Spleen (tissue), 11 donors: ENCODE measurements at regions not wholly inside any gene's neighbourhood (a gene's known extent, or its start where the extent isn't known, plus 50 kb on each side); places are given as distances from the start of the nearest gene placed in this dataset.

ENCODE experiments used
- DNase-seq: peaks from one replicate; pipeline ENCODE4 v3.0.0-alpha.2; 2020
- H3K27ac ChIP-seq, 8 donors: fragments of 200-600 bp; sonication (generic) in 7 of 8; 1 replicate in 4 of 8; 2 replicates in 4 of 8; pipeline versions ENCODE4 v1.5.0 to v1.8.0; 2016 to 2021; ENCODE audit warnings: inconsistent platforms in 4 of 8, mild to moderate bottlenecking in 4 of 8, moderate library complexity in 1 of 8
- H3K27me3 ChIP-seq, 7 donors: fragments of 200-600 bp; sonication (generic) in 6 of 7; replicated peaks in 1 of 7; 1 replicate in 4 of 7; 2 replicates in 3 of 7; pipeline versions ENCODE4 v1.5.0 to v1.8.0; 2016 to 2021; ENCODE audit warnings: inconsistent platforms in 3 of 7, mild to moderate bottlenecking in 1 of 7
- H3K36me3 ChIP-seq, 6 donors: fragments of 200-600 bp; sonication (generic) in 5 of 6; 1 replicate in 4 of 6; 2 replicates in 2 of 6; pipeline versions ENCODE4 v1.5.0 to v1.8.0; 2016 to 2021; ENCODE audit warnings: inconsistent platforms in 2 of 6
- H3K4me1 ChIP-seq, 6 donors: fragments of 200-600 bp; sonication (generic) in 5 of 6; 1 replicate in 3 of 6; 2 replicates in 3 of 6; pipeline versions ENCODE4 v1.5.0 to v1.8.0; 2016 to 2021; ENCODE audit warnings: inconsistent platforms in 3 of 6
- H3K4me3 ChIP-seq, 8 donors: fragments of 200-600 bp; sonication (generic) in 7 of 8; 1 replicate in 4 of 8; 2 replicates in 4 of 8; pipeline versions ENCODE4 v1.5.0 to v1.8.0; 2016 to 2021; ENCODE audit warnings: inconsistent platforms in 4 of 8, mild to moderate bottlenecking in 4 of 8, moderate library complexity in 2 of 8
- H3K9me3 ChIP-seq, 8 donors: fragments of 200-600 bp; sonication (generic) in 7 of 8; 1 replicate in 4 of 8; 2 replicates in 4 of 8; pipeline versions ENCODE4 v1.5.0 to v1.8.0; 2016 to 2021; ENCODE audit warnings: inconsistent platforms in 4 of 8
- CTCF ChIP-seq, 11 experiments: fragments of 200-600 bp in 7 of 11; fragments of 450-650 bp in 4 of 11; sonication (generic) in 4 of 11; IDR thresholded peaks in 8 of 11; conservative IDR thresholded peaks in 3 of 11; 1 replicate in 7 of 11; 2 replicates in 4 of 11; pipeline versions ENCODE4 v1.4.0 to v1.8.0; 2016 to 2021; ENCODE audit warnings: antibody characterized with exemption in 11 of 11, inconsistent platforms in 4 of 11, mild to moderate bottlenecking in 1 of 11
- POLR2A ChIP-seq, 3 donors: fragments of 450-650 bp; IDR thresholded peaks; one replicate each; pipeline ENCODE4 v1.5.1; 2017; ENCODE audit warnings: antibody characterized with exemption in 3 of 3, mild to moderate bottlenecking in 1 of 3
- POLR2AphosphoS5 ChIP-seq, 3 donors: sonication (generic); formaldehyde crosslinking; IDR thresholded peaks; one replicate each; pipeline ENCODE4 v1.5.1; 2017; ENCODE audit warnings: antibody characterized with exemption in 3 of 3
- WGBS, 5 donors: extraction: QIAGEN DNeasy Blood & Tissue Kit in 3 of 5; methylation state at CpG; one replicate each; pipeline versions ENCODE4 v1.1.5 to v1.1.7; 2013 to 2018; 5-methylcytosine and 5-hydroxymethylcytosine counted together
- intact Hi-C: fragments of 100-400 bp; cut with DNase I; formaldehyde crosslinking; loops from one replicate; pipeline ENCODE4 v1.15.0; 2023; ENCODE audit warnings: low total_unique reads
- donor health status: healthy with polysubstance abuse.
- donor health status: DM: no; HTN: no; CAD: no; lungs with moderate emphysema.
- donor health status: DM: no; HTN: no; CAD: no.
- donor health status: Bipolar disorder and iron deficiency.
- donor health status: healthy.
- donor health status: DM: no; HTN: no; CAD: no.
- donor health status: DM: yes; HTN: yes; CAD: no.

- intact Hi-C loops, result no loop called here
These were observed 196.4 kb downstream of the RPAP3 start for GRCh38 chr12:47509398-47509851.

DNA sequence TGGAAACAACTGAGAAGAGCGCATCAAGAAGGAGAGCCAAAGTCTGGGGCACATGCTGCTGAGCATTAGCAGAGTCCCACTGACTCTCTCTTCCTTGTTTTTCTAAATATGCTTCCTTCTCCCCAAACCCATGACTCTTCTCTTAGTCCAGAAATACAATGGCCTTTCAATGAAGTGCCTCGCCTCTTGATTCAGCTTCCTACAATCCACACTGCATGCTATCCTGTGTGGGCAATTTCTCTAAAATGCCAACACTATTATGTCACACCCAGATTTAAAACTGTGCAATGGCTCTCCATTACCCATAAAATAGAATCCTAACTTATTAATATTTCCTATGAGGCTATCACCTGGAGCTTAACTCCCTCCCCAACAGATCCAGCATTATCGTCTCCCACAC, 198.6 kb downstream of the RPAP3 start:
- Histone ChIP-seq H3K4me1 (peaks cover 0 to 3% (median 0%) of the 10 kb centered on the region in 6 donors), H3K27me3 (no peaks in the 10 kb centered on the region), H3K9me3 (peaks cover 0 to 9% (median 0%) of the 10 kb centered on the region in 8 donors), H3K4me3 (no peak overlapping the region), H3K36me3 (no peaks in the 10 kb centered on the region), H3K27ac (no peak overlapping the region)
- intact Hi-C loops, result no loop called here
- DNase-seq, result no peak
- TF ChIP-seq CTCF (IDR thresholded peaks at IDR 0.05 in 8 of 11, conservative IDR thresholded peaks at IDR 0.05 in 3 of 11) (no peak), POLR2A (IDR thresholded peaks at IDR 0.05) (no peak), POLR2AphosphoS5 (IDR thresholded peaks at IDR 0.05) (no peak)
- WGBS, 5 donors, result 90 to 97% (median 94%) methylated on average over 3 of the region's 3 CpGs

More at GRCh38 chr12:47509398-47509851, 196.4 kb downstream of the RPAP3 start:
- no peak for TF ChIP-seq CTCF (IDR thresholded peaks at IDR 0.05 in 8 of 11, conservative IDR thresholded peaks at IDR 0.05 in 3 of 11)
- no peak for TF ChIP-seq POLR2AphosphoS5 (IDR thresholded peaks at IDR 0.05)
- TF ChIP-seq POLR2A (IDR thresholded peaks at IDR 0.05), result no peak
- H3K36me3 ChIP-seq, result no peaks in the 10 kb centered on the region
- no peak overlapping the region for H3K4me3 ChIP-seq
- peaks cover 0 to 3% (median 0%) of the 10 kb centered on the region in 6 donors for H3K4me1 ChIP-seq
- peak overlapping the region in 2 of 8 donors; percentile 25 to 27 for H3K27ac ChIP-seq
- no peaks in the 10 kb centered on the region for H3K27me3 ChIP-seq
- H3K9me3 ChIP-seq, result peaks cover 0 to 16% (median 13%) of the 10 kb centered on the region in 8 donors
- WGBS, 5 donors, result 78 to 90% (median 84%) methylated on average over 1 of the region's 1 CpG
- DNase-seq, result no peak

- Histone ChIP-seq H3K9me3 (peaks cover 0 to 5% (median 0%) of the 10 kb centered on the region in 8 donors), H3K4me1 (peaks cover 0 to 3% (median 0%) of the 10 kb centered on the region in 6 donors), H3K27ac (no peak overlapping the region), H3K36me3 (no peaks in the 10 kb centered on the region), H3K4me3 (no peak overlapping the region), H3K27me3 (no peaks in the 10 kb centered on the region)
- WGBS, 5 donors, result 78 to 87% (median 87%) methylated on average over 11 of the region's 11 CpGs
- no peak for TF ChIP-seq CTCF (IDR thresholded peaks at IDR 0.05 in 8 of 11, conservative IDR thresholded peaks at IDR 0.05 in 3 of 11)
- no peak for TF ChIP-seq POLR2A (IDR thresholded peaks at IDR 0.05)
- TF ChIP-seq POLR2AphosphoS5 (IDR thresholded peaks at IDR 0.05), result no peak
- intact Hi-C loops, result no loop called here
- DNase-seq, result no peak
These were observed 200.9 kb downstream of the RPAP3 start for GRCh38 chr12:47504775-47505446.

DNA sequence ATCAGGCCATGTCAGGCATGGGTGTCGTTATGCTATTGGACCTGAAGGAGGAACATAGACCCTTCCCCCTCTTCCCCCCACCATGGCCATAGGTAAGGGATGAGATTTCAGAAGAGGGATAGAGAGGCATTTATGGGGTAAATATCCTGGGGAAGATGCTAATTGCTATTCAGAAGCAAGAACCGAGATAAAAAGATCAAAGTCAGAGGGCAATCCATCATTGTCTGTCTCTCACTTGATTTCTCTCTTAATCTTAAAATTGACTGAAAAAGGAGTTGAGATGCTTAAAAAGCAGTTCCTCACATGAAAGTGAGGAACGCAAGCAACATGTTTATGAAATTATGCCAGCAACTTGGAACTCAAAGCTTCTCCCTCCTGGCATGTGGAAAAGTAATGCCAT, 212.0 kb downstream of the RPAP3 start:
- no peaks in the 10 kb centered on the region for H3K4me1 ChIP-seq
- H3K27me3 ChIP-seq, result peaks cover 0 to 7% (median 0%) of the 10 kb centered on the region in 7 donors
- no peak overlapping the region for H3K27ac ChIP-seq
- 55 to 75% (median 72%) methylated on average over 3 of the region's 3 CpGs for WGBS, 5 donors
- DNase-seq, result no peak
- no peak overlapping the region for H3K4me3 ChIP-seq
- intact Hi-C loops, result no loop called here
- H3K9me3 ChIP-seq, result peaks cover 0 to 17% (median 6%) of the 10 kb centered on the region in 8 donors
- no peaks in the 10 kb centered on the region for H3K36me3 ChIP-seq
- no peak for TF ChIP-seq POLR2A (IDR thresholded peaks at IDR 0.05)
- TF ChIP-seq POLR2AphosphoS5 (IDR thresholded peaks at IDR 0.05), result no peak
- TF ChIP-seq CTCF (IDR thresholded peaks at IDR 0.05 in 8 of 11, conservative IDR thresholded peaks at IDR 0.05 in 3 of 11), result no peak
